OCI-LY7 (cell line): ENCODE measurements at regions not wholly inside any gene's neighbourhood (a gene's known extent, or its start where the extent isn't known, plus 50 kb on each side); places are given as distances from the start of the nearest gene placed in this dataset.
"Not testable (repeated sequence)": the region's sequence is repeated elsewhere in the genome, so short reads cannot be mapped to it uniquely, and the experiment has no call there.

Source experiments
- BruUV-seq: library from RNA; stranded (reverse); fragments of 400-500 nt; replicated peaks from 2 replicates; lab custom pipeline; 2021; lab: Mats Ljungman, UMichigan
- CTCF ChIA-PET: fragments of 300-600 bp; sonication (Branson Sonifier 250); formaldehyde crosslinking; loops from one replicate; lab custom pipeline; 2022; ENCODE audit warnings: antibody characterized with exemption; ENCODE audit not compliant: unreplicated experiment; lab: Charles Lee
- POLR2A ChIA-PET: fragments of 300-600 bp; sonication (Branson Sonifier 250); formaldehyde crosslinking; loops from one replicate; lab custom pipeline; 2022; ENCODE audit warnings: antibody characterized with exemption; lab: Charles Lee
- DNase-seq: peaks from one replicate; pipeline ENCODE4 v3.0.0-alpha.2; 2015; ENCODE audit warnings: low spot score
- H2AFZ ChIP-seq: fragments of 200-600 bp; sonication (generic), shearing (Covaris generic); 2 replicates; pipeline ENCODE4 v1.6.1; 2014; ENCODE audit warnings: mild to moderate bottlenecking, antibody characterized with exemption, low read length, moderate library complexity
- H3K27ac ChIP-seq: fragments of 200-600 bp; sonication (generic); 2 replicates; pipeline ENCODE4 v1.5.1; 2014; ENCODE audit warnings: mixed run types, low read depth, mild to moderate bottlenecking, moderate library complexity, low read length, inconsistent platforms; ENCODE audit not compliant: poor library complexity, severe bottlenecking
- H3K36me3 ChIP-seq: fragments of 200-600 bp; sonication (generic); 2 replicates; pipeline ENCODE4 v1.6.1; 2014; ENCODE audit warnings: mild to moderate bottlenecking, antibody characterized with exemption, low read length, moderate library complexity, mixed read lengths; ENCODE audit not compliant: insufficient read depth
- H3K4me1 ChIP-seq: fragments of 200-600 bp; sonication (generic); 2 replicates; pipeline ENCODE4 v1.5.1; 2014; ENCODE audit warnings: mild to moderate bottlenecking, low read length; ENCODE audit not compliant: insufficient read depth, poor library complexity, severe bottlenecking
- H3K4me2 ChIP-seq: fragments of 200-600 bp; sonication (generic); 2 replicates; pipeline ENCODE4 v1.6.1; 2014; ENCODE audit warnings: mild to moderate bottlenecking, low read length
- H3K4me3 ChIP-seq: fragments of 200-600 bp; sonication (generic); 2 replicates; pipeline ENCODE4 v1.5.1; 2014; ENCODE audit warnings: mild to moderate bottlenecking, low read depth, low read length; ENCODE audit not compliant: poor library complexity, severe bottlenecking
- H3K79me2 ChIP-seq: fragments of 200-600 bp; sonication (generic); 2 replicates; pipeline ENCODE4 v1.6.1; 2016; ENCODE audit warnings: low read depth, mild to moderate bottlenecking, low read length, moderate library complexity, mixed read lengths; ENCODE audit not compliant: insufficient read depth
- H3K9me2 ChIP-seq: fragments of 200-600 bp; sonication (generic); 2 replicates; pipeline ENCODE4 v1.6.1; 2016; ENCODE audit warnings: mild to moderate bottlenecking, low read length, mixed read lengths; ENCODE audit not compliant: insufficient read depth
- H3K9me3 ChIP-seq: fragments of 200-600 bp; sonication (generic); 2 replicates; pipeline ENCODE4 v1.6.1; 2014; ENCODE audit warnings: mild to moderate bottlenecking, mixed run types, low read length, mixed read lengths
- H4K20me1 ChIP-seq: fragments of 200-600 bp; sonication (generic); 2 replicates; pipeline ENCODE4 v1.6.1; 2014; ENCODE audit warnings: mild to moderate bottlenecking, antibody characterized with exemption, low read length, moderate library complexity, mixed read lengths; ENCODE audit not compliant: insufficient read depth
- CTCF ChIP-seq: fragments of 200-600 bp; sonication (generic); conservative IDR thresholded peaks from 2 replicates; pipeline ENCODE4 v1.5.1; 2014; ENCODE audit warnings: mild to moderate bottlenecking, antibody characterized with exemption, low read length, moderate library complexity, mixed read lengths
- EZH2phosphoT487 ChIP-seq: fragments of 200-600 bp; sonication (generic); IDR thresholded peaks from 2 replicates; pipeline ENCODE4 v1.6.1; 2018; ENCODE audit warnings: low read depth, borderline replicate concordance, mild to moderate bottlenecking, mixed run types, antibody characterized with exemption, low read length, moderate library complexity, mixed read lengths
- intact Hi-C: fragments of 100-400 bp; cut with micrococcal nuclease; formaldehyde crosslinking; loops from one replicate; pipeline ENCODE4 v1.10.0; 2022; ENCODE audit not compliant: unreplicated experiment

GRCh38 chr1:14350197-14350596 is 248.3 kb upstream of the KAZN start:
- CTCF ChIA-PET, result no interaction called here
- DNase-seq, result no peak
- intact Hi-C loops, result no loop called here

GRCh38 chr1:14352897-14353296 is 245.6 kb upstream of the KAZN start:
- H3K9me2 ChIP-seq, result no peaks in the 10 kb centered on the region
- H3K27ac ChIP-seq, result no peak overlapping the region
- H3K79me2 ChIP-seq, result no peaks in the 10 kb centered on the region
- H3K36me3 ChIP-seq, result no peaks in the 10 kb centered on the region; the same call in 1 of the 2 replicates
- TF ChIP-seq CTCF (no peak), EZH2phosphoT487 (no peak)
- ChIA-PET POLR2A (no interaction called here), CTCF (no interaction called here)
- BruUV-seq, result no TSS peak
- no peak overlapping the region for H3K4me3 ChIP-seq
- no peaks in the 10 kb centered on the region for H4K20me1 ChIP-seq
- intact Hi-C loops, result no loop called here
- no peak overlapping the region for H2AFZ ChIP-seq
- H3K4me1 ChIP-seq, result no peaks in the 10 kb centered on the region
- peaks cover 13% of the 10 kb centered on the region; the same call in 1 of the 2 replicates for H3K9me3 ChIP-seq
- no peak overlapping the region for H3K4me2 ChIP-seq
- no peak for DNase-seq

More at GRCh38 chr1:14350197-14350596, 248.3 kb upstream of the KAZN start:
- TF ChIP-seq CTCF (no peak), EZH2phosphoT487 (no peak)
- Histone ChIP-seq H3K4me2 (no peak overlapping the region), H3K4me1 (peaks cover 13% of the 10 kb centered on the region), H3K9me3 (peaks cover 13% of the 10 kb centered on the region; the same call in 1 of the 2 replicates), H3K79me2 (no peaks in the 10 kb centered on the region), H3K9me2 (no peaks in the 10 kb centered on the region), H4K20me1 (no peaks in the 10 kb centered on the region), H2AFZ (no peak overlapping the region), H3K36me3 (no peaks in the 10 kb centered on the region; the same call in 1 of the 2 replicates), H3K4me3 (no peak overlapping the region), H3K27ac (no peak overlapping the region)
- BruUV-seq, result no TSS peak
- POLR2A ChIA-PET, result interaction anchor here (0.8 kb wide), 1 partner anchor 8 kb away, joined by 3 read pairs; no protein-coding TSS in a partner anchor

GRCh38 chr1:14361005-14361404 is 237.5 kb upstream of the KAZN start:
- H3K4me1 ChIP-seq, result peaks cover 40% of the 10 kb centered on the region
- CTCF ChIA-PET, H3K79me2 ChIP-seq, H3K4me3 ChIP-seq, BruUV-seq, H3K27ac ChIP-seq, H3K9me2 ChIP-seq, H3K4me2 ChIP-seq, DNase-seq, H4K20me1 ChIP-seq: not testable (repeated sequence)
- H3K36me3 ChIP-seq, result peaks cover 10% of the 10 kb centered on the region; the same call in 1 of the 2 replicates
- H2AFZ ChIP-seq, result peak overlapping the region; percentile 53; the same call in 1 of the 2 replicates
- POLR2A ChIA-PET, result interaction anchor here (1.7 kb wide), 1 partner anchor 185 kb away, joined by 4 read pairs; no protein-coding TSS in a partner anchor
- H3K9me3 ChIP-seq, result peaks cover 14% of the 10 kb centered on the region; the same call in 1 of the 2 replicates
- intact Hi-C loops, result loop anchor here (5.0 kb wide), 1 partner anchor 109 kb away; no protein-coding TSS in a partner anchor
